ENCODE measurements at regions not wholly inside any gene's neighbourhood (a gene's known extent, or its start where the extent isn't known, plus 50 kb on each side); places are given as distances from the start of the nearest gene placed in this dataset. TPM values are rescaled to one million over a fixed set of nuclear protein-coding genes. Genes with fewer than 3 reads are reported as not detected.

DNA sequence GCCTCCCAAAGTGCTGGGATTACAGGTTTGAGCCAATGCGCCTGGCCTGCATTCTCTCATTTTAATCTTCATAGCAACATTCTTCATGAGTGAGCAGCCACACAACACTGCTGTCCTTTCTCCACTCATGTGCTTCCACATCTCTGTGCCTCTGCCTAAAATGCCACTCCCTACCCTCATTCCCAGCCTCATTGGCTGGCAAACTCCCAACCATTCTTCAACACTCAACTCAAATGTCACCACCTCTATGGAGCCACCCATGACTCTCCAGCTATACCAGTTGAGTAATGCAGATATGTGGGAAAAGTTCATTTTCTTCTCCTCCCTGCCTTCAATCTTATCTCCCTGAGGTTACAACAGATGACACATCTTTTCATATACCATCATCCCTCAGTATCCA, 53.9 kb upstream of the ZC3H12A start:
- H3K9me3 ChIP-seq: no peaks in the 10 kb centered on the region
- intact Hi-C loops (cut with DNase I): no loop called here
- DNase-seq (ENCODE audit: extremely low spot score in 2 of 2): no peak
- no peak overlapping the region for H3K4me3 ChIP-seq
- no peak for TF ChIP-seq CTCF (IDR thresholded peaks at IDR 0.05)
- TF ChIP-seq POLR2AphosphoS5 (IDR thresholded peaks at IDR 0.05; ENCODE audit: insufficient read depth in 1 of 2, low read depth in 1 of 2): no peak
- TF ChIP-seq POLR2A (IDR thresholded peaks at IDR 0.05): no peak
- H3K36me3 ChIP-seq: no peaks in the 10 kb centered on the region
- no peak overlapping the region for H3K27ac ChIP-seq
- no peaks in the 10 kb centered on the region for H3K4me1 ChIP-seq
- H3K27me3 ChIP-seq: no peaks in the 10 kb centered on the region

DNA sequence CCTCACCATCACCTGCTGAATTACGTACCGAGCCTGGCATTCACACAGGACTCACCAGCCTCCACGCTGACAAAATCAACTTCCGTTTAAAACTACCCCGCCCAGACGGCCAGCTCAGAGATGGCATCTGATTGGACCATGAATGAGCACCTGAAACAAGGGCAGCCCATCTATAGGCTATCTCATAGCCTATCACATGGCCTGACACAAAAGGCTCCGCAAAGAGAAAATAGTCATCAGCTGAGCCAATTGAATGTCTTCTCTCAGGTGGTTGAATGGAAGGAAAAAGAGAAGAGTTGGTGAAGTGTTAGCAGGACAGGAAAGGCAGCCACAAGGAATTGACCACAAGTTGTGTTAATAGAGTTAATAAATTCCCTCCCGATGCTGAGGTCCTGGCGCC, 50.6 kb upstream of the ZC3H12A start:
- no peak for TF ChIP-seq CTCF (IDR thresholded peaks at IDR 0.05)
- no peak for TF ChIP-seq POLR2AphosphoS5 (IDR thresholded peaks at IDR 0.05; ENCODE audit: insufficient read depth in 1 of 2, low read depth in 1 of 2)
- TF ChIP-seq POLR2A (IDR thresholded peaks at IDR 0.05): no peak
- H3K27me3 ChIP-seq: no peaks in the 10 kb centered on the region
- no peak overlapping the region for H3K4me3 ChIP-seq
- DNase-seq (ENCODE audit: extremely low spot score in 2 of 2): no peak
- H3K9me3 ChIP-seq: no peaks in the 10 kb centered on the region
- no peaks in the 10 kb centered on the region for H3K4me1 ChIP-seq
- no peaks in the 10 kb centered on the region for H3K36me3 ChIP-seq
- H3K27ac ChIP-seq: no peak overlapping the region
- intact Hi-C loops (cut with DNase I): no loop called here

GRCh38 chr1:37424523-37424922, 49.9 kb upstream of the ZC3H12A start:
- Histone ChIP-seq H3K36me3 (no peaks in the 10 kb centered on the region), H3K4me1 (no peaks in the 10 kb centered on the region), H3K27me3 (no peaks in the 10 kb centered on the region), H3K9me3 (no peaks in the 10 kb centered on the region), H3K4me3 (no peak overlapping the region), H3K27ac (no peak overlapping the region)
- DNase-seq (ENCODE audit: extremely low spot score in 2 of 2): no peak
- intact Hi-C loops (cut with DNase I): no loop called here
- TF ChIP-seq POLR2AphosphoS5 (IDR thresholded peaks at IDR 0.05; ENCODE audit: insufficient read depth in 1 of 2, low read depth in 1 of 2) (no peak), CTCF (IDR thresholded peaks at IDR 0.05) (no peak)

Small RNA genes lying in the stretch of these regions (microRNA-seq; reads per million reads assigned to microRNA genes)
- gene MIR4255 (ENCODE audit: borderline number of aligned reads, borderline replicate concordance): not detected

Small RNA genes lying in the stretch of these regions (small RNA-seq; reads per million reads assigned to genes)
- gene MIR4255 (not detected), gene RNA5SP43 (not detected), gene RNU6-636P (not detected), gene RPS29P6 (not detected)
